ENCODE measurements at regions not wholly inside any gene's neighbourhood (a gene's known extent, or its start where the extent isn't known, plus 50 kb on each side); places are given as distances from the start of the nearest gene placed in this dataset.

GRCh38 chr3:16053794-16054193, 120.7 kb upstream of the GALNT15 start:
- DNase-seq (ENCODE audit: low read depth) = no peak

- no peak for DNase-seq (ENCODE audit: low read depth)
These were observed 118.8 kb upstream of the GALNT15 start for GRCh38 chr3:16055606-16056211.

- DNase-seq (ENCODE audit: low read depth) = peak; percentile 94
These were observed 118.3 kb upstream of the GALNT15 start for GRCh38 chr3:16056217-16056616.

GRCh38 chr3:16058521-16058920, 116.0 kb upstream of the GALNT15 start:
- peak; percentile 34 for DNase-seq (ENCODE audit: low read depth)

- peak; percentile 56 for DNase-seq (ENCODE audit: low read depth)
These were observed 115.4 kb upstream of the GALNT15 start for GRCh38 chr3:16059081-16059537.

- DNase-seq (ENCODE audit: low read depth) = peak; percentile 76
These were observed 114.6 kb upstream of the GALNT15 start for GRCh38 chr3:16059711-16060357.

GRCh38 chr3:16060358-16060852, 114.1 kb upstream of the GALNT15 start:
- DNase-seq (ENCODE audit: low read depth) = peak; percentile 100

- DNase-seq (ENCODE audit: low read depth) = peak; percentile 97
These were observed 113.5 kb upstream of the GALNT15 start for GRCh38 chr3:16060945-16061344.

GRCh38 chr3:16061491-16061890, 113.0 kb upstream of the GALNT15 start:
- DNase-seq (ENCODE audit: low read depth) = peak; percentile 60

GRCh38 chr3:16063603-16064002, 110.9 kb upstream of the GALNT15 start:
- no peak for DNase-seq (ENCODE audit: low read depth)

GRCh38 chr3:16064642-16065414, 109.7 kb upstream of the GALNT15 start:
- DNase-seq (ENCODE audit: low read depth) = peak; percentile 96

- DNase-seq (ENCODE audit: low read depth) = peak; percentile 48
These were observed 107.9 kb upstream of the GALNT15 start for GRCh38 chr3:16066545-16066944.

GRCh38 chr3:16066975-16067374, 107.5 kb upstream of the GALNT15 start:
- DNase-seq (ENCODE audit: low read depth) = peak; percentile 91

- DNase-seq (ENCODE audit: low read depth) = peak; percentile 32
These were observed 106.5 kb upstream of the GALNT15 start for GRCh38 chr3:16067837-16068471.

GRCh38 chr3:16069149-16069922, 105.1 kb upstream of the GALNT15 start:
- DNase-seq (ENCODE audit: low read depth) = peak; percentile 97

GRCh38 chr3:16070707-16071106, 103.8 kb upstream of the GALNT15 start:
- DNase-seq (ENCODE audit: low read depth) = no peak

- no peak for DNase-seq (ENCODE audit: low read depth)
These were observed 103.3 kb upstream of the GALNT15 start for GRCh38 chr3:16071206-16071605.

- peak; percentile 46 for DNase-seq (ENCODE audit: low read depth)
These were observed 101.9 kb upstream of the GALNT15 start for GRCh38 chr3:16072420-16073110.

GRCh38 chr3:16073203-16073602, 101.3 kb upstream of the GALNT15 start:
- DNase-seq (ENCODE audit: low read depth) = no peak

- peak; percentile 66 for DNase-seq (ENCODE audit: low read depth)
These were observed 100.3 kb upstream of the GALNT15 start for GRCh38 chr3:16073990-16074671.

Measured in amniotic epithelial cell (primary cell).